GM19452 (cell line): ENCODE measurements at regions not wholly inside any gene's neighbourhood (a gene's known extent, or its start where the extent isn't known, plus 50 kb on each side); places are given as distances from the start of the nearest gene placed in this dataset.

Source experiments
- ATAC-seq: cut with Tn5 transposase; IDR thresholded peaks from one replicate; pipeline ENCODE4 v1.9.1; 2021; ENCODE audit not compliant: unreplicated experiment

- ATAC-seq: no peak
Measured at GRCh38 chr3:178483704-178484103, 52.5 kb upstream of the KCNMB2 start.

- no peak for ATAC-seq
Measured at GRCh38 chr3:178485756-178486155, 50.5 kb upstream of the KCNMB2 start.
